Mesendoderm (in vitro differentiated cells): ENCODE measurements at regions not wholly inside any gene's neighbourhood (a gene's known extent, or its start where the extent isn't known, plus 50 kb on each side); places are given as distances from the start of the nearest gene placed in this dataset.

Source experiments
- DNase-seq: peaks from one replicate; pipeline ENCODE4 v3.0.0; 2013
- H2AK5ac ChIP-seq: 2 replicates; pipeline ENCODE4 v1.6.1; 2013; ENCODE audit warnings: low read length, inconsistent platforms
- H2BK120ac ChIP-seq: 2 replicates; pipeline ENCODE4 v1.6.1; 2013; ENCODE audit warnings: low read depth, mild to moderate bottlenecking, low read length, moderate library complexity, mixed read lengths
- H2BK15ac ChIP-seq: replicated peaks from 2 replicates; pipeline ENCODE4 v1.6.1; 2013; ENCODE audit warnings: low read depth, mild to moderate bottlenecking, moderate library complexity
- H2BK5ac ChIP-seq: 2 replicates; pipeline ENCODE4 v1.6.1; 2013; ENCODE audit warnings: low read length, inconsistent platforms
- H3K18ac ChIP-seq: 2 replicates; pipeline ENCODE4 v1.6.1; 2013; ENCODE audit warnings: mild to moderate bottlenecking, low read length, mixed read lengths
- H3K23ac ChIP-seq: one replicate; pipeline ENCODE4 v1.6.1; 2013; ENCODE audit warnings: low read length
- H3K27ac ChIP-seq: 2 replicates; pipeline ENCODE4 v1.5.1; 2013; ENCODE audit warnings: low read depth, mild to moderate bottlenecking, inconsistent platforms, low read length, moderate library complexity
- H3K27me3 ChIP-seq: 2 replicates; pipeline ENCODE4 v1.6.1; 2013; ENCODE audit warnings: low read length, control low read depth, mild to moderate bottlenecking, inconsistent platforms; ENCODE audit not compliant: insufficient read depth, poor library complexity
- H3K36me3 ChIP-seq: 2 replicates; pipeline ENCODE4 v1.6.1; 2013; ENCODE audit warnings: low read length, inconsistent platforms; ENCODE audit not compliant: control insufficient read depth, insufficient read depth
- H3K4ac ChIP-seq: one replicate; pipeline ENCODE4 v1.6.1; 2013; ENCODE audit warnings: low read depth, mild to moderate bottlenecking, low read length, moderate library complexity
- H3K4me1 ChIP-seq: 2 replicates; pipeline ENCODE4 v1.6.1; 2013; ENCODE audit warnings: low read depth, low read length, inconsistent platforms; ENCODE audit not compliant: control insufficient read depth
- H3K4me2 ChIP-seq: 2 replicates; pipeline ENCODE4 v1.6.1; 2013; ENCODE audit warnings: low read length
- H3K4me3 ChIP-seq: 2 replicates; pipeline ENCODE4 v1.5.1; 2013; ENCODE audit warnings: mild to moderate bottlenecking, low read length
- H3K56ac ChIP-seq: one replicate; pipeline ENCODE4 v1.6.1; 2013; ENCODE audit warnings: low read length
- H3K79me1 ChIP-seq: 2 replicates; pipeline ENCODE4 v1.6.1; 2013; ENCODE audit warnings: low read length, inconsistent platforms
- H3K79me2 ChIP-seq: 2 replicates; pipeline ENCODE4 v1.6.1; 2013; ENCODE audit warnings: mild to moderate bottlenecking, low read length; ENCODE audit not compliant: control insufficient read depth, insufficient read depth
- H3K9ac ChIP-seq: 2 replicates; pipeline ENCODE4 v1.6.1; 2013; ENCODE audit warnings: low read length, inconsistent platforms
- H4K5ac ChIP-seq: one replicate; pipeline ENCODE4 v1.6.1; 2013; ENCODE audit warnings: low read length
- H4K8ac ChIP-seq: one replicate; pipeline ENCODE4 v1.6.1; 2013; ENCODE audit warnings: low read depth, mild to moderate bottlenecking, control low read depth, low read length, moderate library complexity
- WGBS: extraction: QIAGEN DNeasy Blood & Tissue Kit; methylation state at CpG from one replicate; pipeline ENCODE4 v1.1.7; 2013; ENCODE audit warnings: low lambda C conversion rate, missing lambda C conversion rate; ENCODE audit not compliant: insufficient coverage; ENCODE audit errors: extremely low coverage; 5-methylcytosine and 5-hydroxymethylcytosine counted together

- H3K23ac ChIP-seq, result no peak overlapping the region
- no peaks in the 10 kb centered on the region for H3K79me1 ChIP-seq
- H3K9ac ChIP-seq, result no peak overlapping the region
- no peak overlapping the region for H4K8ac ChIP-seq
- no CpG with 5 or more reads among the region's 2 CpGs for WGBS
- peak; percentile 66 for DNase-seq
- no peak overlapping the region for H3K4me3 ChIP-seq
- H2AK5ac ChIP-seq, result no peak overlapping the region
- H3K27ac ChIP-seq, result no peak overlapping the region
- no peak overlapping the region for H4K5ac ChIP-seq
- no peak overlapping the region for H3K56ac ChIP-seq
- no peaks in the 10 kb centered on the region for H3K4me1 ChIP-seq
- H2BK120ac ChIP-seq, result no peak overlapping the region
- no peak overlapping the region for H2BK15ac ChIP-seq
- H3K27me3 ChIP-seq, result no peaks in the 10 kb centered on the region
- H3K79me2 ChIP-seq, result no peaks in the 10 kb centered on the region
- no peak overlapping the region for H3K4me2 ChIP-seq
- no peak overlapping the region for H3K4ac ChIP-seq
- H3K36me3 ChIP-seq, result no peaks in the 10 kb centered on the region
- H3K18ac ChIP-seq, result peak overlapping the region; percentile 39
- H2BK5ac ChIP-seq, result no peak overlapping the region
Measured at GRCh38 chr10:111837985-111838384, 345.6 kb downstream of the GPAM start.

- Histone ChIP-seq H3K18ac (no peak overlapping the region), H3K56ac (no peak overlapping the region), H4K8ac (no peak overlapping the region), H4K5ac (no peak overlapping the region), H3K4ac (no peak overlapping the region), H2BK120ac (no peak overlapping the region), H3K4me2 (no peak overlapping the region), H3K27me3 (no peaks in the 10 kb centered on the region), H3K27ac (no peak overlapping the region), H3K79me1 (no peaks in the 10 kb centered on the region), H2AK5ac (no peak overlapping the region), H3K9ac (no peak overlapping the region), H3K4me1 (no peaks in the 10 kb centered on the region), H3K23ac (no peak overlapping the region), H3K79me2 (no peaks in the 10 kb centered on the region), H2BK15ac (no peak overlapping the region), H3K4me3 (no peak overlapping the region), H2BK5ac (no peak overlapping the region), H3K36me3 (no peaks in the 10 kb centered on the region)
- no peak for DNase-seq
Measured at GRCh38 chr10:111840546-111840945, 343.0 kb downstream of the GPAM start.

DNA sequence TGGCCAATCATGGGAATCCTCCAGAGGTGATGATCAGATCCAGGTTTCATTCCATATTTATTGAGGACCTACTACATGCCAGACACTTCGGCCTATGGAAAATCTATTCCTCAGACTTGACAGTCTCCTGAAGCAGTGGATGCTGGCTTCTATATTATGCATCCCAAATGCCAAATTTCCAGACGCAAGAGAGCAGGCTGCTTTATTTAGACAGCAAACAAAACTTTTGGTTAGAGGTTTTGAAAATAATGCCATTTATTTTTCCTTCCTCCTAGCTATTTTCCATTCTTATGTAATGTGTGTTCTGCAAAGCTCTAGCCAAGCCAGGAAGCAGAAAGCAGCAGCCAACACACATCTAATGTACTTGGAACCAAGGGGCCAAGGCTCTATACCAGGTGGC, 330.8 kb downstream of the GPAM start:
- Histone ChIP-seq H3K4ac (no peak overlapping the region), H3K18ac (no peak overlapping the region), H2BK5ac (no peak overlapping the region), H3K27ac (no peak overlapping the region), H3K79me1 (no peaks in the 10 kb centered on the region), H4K5ac (no peak overlapping the region), H3K4me1 (no peaks in the 10 kb centered on the region), H2BK15ac (no peak overlapping the region), H2AK5ac (no peak overlapping the region), H3K9ac (no peak overlapping the region), H3K27me3 (no peaks in the 10 kb centered on the region), H2BK120ac (no peak overlapping the region), H3K36me3 (no peaks in the 10 kb centered on the region), H3K56ac (no peak overlapping the region), H3K79me2 (no peaks in the 10 kb centered on the region), H3K4me2 (no peak overlapping the region), H3K4me3 (no peak overlapping the region), H4K8ac (no peak overlapping the region), H3K23ac (no peak overlapping the region)
- no peak for DNase-seq
- no CpG with 5 or more reads among the region's 2 CpGs for WGBS

DNA sequence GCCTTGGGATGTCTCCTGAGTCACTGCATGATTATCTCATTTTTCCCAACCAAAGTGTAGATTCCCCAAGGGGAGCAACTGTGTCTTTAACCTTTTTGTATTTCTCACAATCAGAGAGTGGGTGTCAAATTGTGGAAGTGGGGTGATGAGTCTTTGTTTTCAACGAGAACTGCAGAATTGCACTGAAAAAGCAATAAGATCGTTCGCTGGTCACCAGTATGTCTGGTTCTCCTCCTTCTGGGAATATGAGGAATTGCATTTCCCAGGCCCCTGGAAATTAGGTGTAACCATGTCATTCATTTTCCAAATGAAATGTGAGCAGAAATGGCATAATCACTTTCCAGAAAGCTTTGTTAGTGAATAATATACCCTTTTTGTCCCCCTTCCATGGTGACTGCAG, 326.9 kb downstream of the GPAM start:
- no peaks in the 10 kb centered on the region for H3K79me2 ChIP-seq
- no peaks in the 10 kb centered on the region for H3K79me1 ChIP-seq
- no peak overlapping the region for H4K5ac ChIP-seq
- no peak overlapping the region for H3K23ac ChIP-seq
- H3K4me3 ChIP-seq, result no peak overlapping the region
- H3K27me3 ChIP-seq, result no peaks in the 10 kb centered on the region
- no peak overlapping the region for H4K8ac ChIP-seq
- no peak overlapping the region for H2BK5ac ChIP-seq
- H3K56ac ChIP-seq, result no peak overlapping the region
- no peak overlapping the region for H3K4ac ChIP-seq
- no peaks in the 10 kb centered on the region for H3K4me1 ChIP-seq
- H2AK5ac ChIP-seq, result no peak overlapping the region
- H3K4me2 ChIP-seq, result no peak overlapping the region
- no peak overlapping the region for H3K27ac ChIP-seq
- H2BK120ac ChIP-seq, result no peak overlapping the region
- no peak overlapping the region for H3K9ac ChIP-seq
- H3K36me3 ChIP-seq, result no peaks in the 10 kb centered on the region
- no CpG with 5 or more reads among the region's 3 CpGs for WGBS
- no peak overlapping the region for H2BK15ac ChIP-seq
- H3K18ac ChIP-seq, result no peak overlapping the region
- DNase-seq, result peak; percentile 13

DNA sequence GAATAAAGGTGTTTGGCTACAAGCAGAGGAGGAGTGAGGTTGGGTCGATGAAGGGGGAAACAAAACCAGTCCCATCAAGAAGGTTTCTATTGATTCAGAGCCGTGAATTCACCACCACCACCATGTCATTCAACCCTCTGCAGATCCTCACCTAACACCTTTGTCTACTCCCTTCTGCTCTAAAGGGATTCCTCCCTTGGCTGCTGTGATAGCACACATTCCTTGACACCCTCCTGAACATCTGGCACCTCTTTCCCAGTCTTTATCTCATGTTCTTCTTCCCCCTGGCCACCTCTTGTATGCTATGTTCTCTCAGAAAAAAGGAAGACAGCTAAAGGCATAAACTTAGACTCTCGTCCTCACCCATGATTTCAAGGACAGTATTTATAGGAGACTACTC, 318.0 kb downstream of the GPAM start:
- Histone ChIP-seq H3K9ac (no peak overlapping the region), H2BK5ac (no peak overlapping the region), H3K18ac (no peak overlapping the region), H3K23ac (no peak overlapping the region), H3K4me1 (peaks cover 2% of the 10 kb centered on the region), H3K27me3 (no peaks in the 10 kb centered on the region), H3K4me2 (no peak overlapping the region), H2BK15ac (no peak overlapping the region), H3K56ac (no peak overlapping the region), H3K27ac (no peak overlapping the region), H2AK5ac (no peak overlapping the region), H3K36me3 (no peaks in the 10 kb centered on the region), H4K5ac (no peak overlapping the region), H2BK120ac (no peak overlapping the region), H3K4me3 (no peak overlapping the region), H3K79me1 (no peaks in the 10 kb centered on the region), H3K4ac (no peak overlapping the region), H4K8ac (no peak overlapping the region), H3K79me2 (no peaks in the 10 kb centered on the region)
- no CpG with 5 or more reads among the region's 3 CpGs for WGBS
- DNase-seq, result peak; percentile 75

DNA sequence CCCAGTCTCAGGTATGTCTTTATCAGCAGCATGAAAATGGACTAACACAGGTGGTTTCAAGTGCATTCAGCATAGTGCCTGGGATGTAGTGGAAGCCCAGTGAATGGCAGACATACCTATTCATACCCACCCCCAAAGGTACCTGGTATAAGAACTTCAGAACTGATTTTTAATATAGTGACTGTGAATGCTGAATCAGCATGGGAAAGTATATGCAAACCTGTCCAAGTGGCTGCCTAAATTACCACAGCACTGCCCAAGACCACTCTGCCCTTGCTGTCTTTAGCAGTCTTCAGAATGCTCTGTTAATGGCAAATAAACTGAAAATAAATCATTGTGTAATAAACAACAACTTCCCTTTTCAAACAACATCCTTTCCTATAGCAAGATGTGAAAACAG, 312.1 kb downstream of the GPAM start:
- no peak overlapping the region for H2BK5ac ChIP-seq
- H2BK120ac ChIP-seq, result no peak overlapping the region
- no peak overlapping the region for H3K4me2 ChIP-seq
- H3K79me1 ChIP-seq, result no peaks in the 10 kb centered on the region
- no peak overlapping the region for H3K9ac ChIP-seq
- H4K8ac ChIP-seq, result no peak overlapping the region
- no peaks in the 10 kb centered on the region for H3K79me2 ChIP-seq
- no peak overlapping the region for H2BK15ac ChIP-seq
- H3K23ac ChIP-seq, result no peak overlapping the region
- H3K36me3 ChIP-seq, result no peaks in the 10 kb centered on the region
- H3K27me3 ChIP-seq, result no peaks in the 10 kb centered on the region
- no peak overlapping the region for H3K18ac ChIP-seq
- no peak overlapping the region for H2AK5ac ChIP-seq
- no peak overlapping the region for H4K5ac ChIP-seq
- DNase-seq, result no peak
- no peak overlapping the region for H3K4me3 ChIP-seq
- H3K27ac ChIP-seq, result no peak overlapping the region
- no peak overlapping the region for H3K4ac ChIP-seq
- no peaks in the 10 kb centered on the region for H3K4me1 ChIP-seq
- no peak overlapping the region for H3K56ac ChIP-seq
